GM12873 (cell line): ENCODE measurements at regions not wholly inside any gene's neighbourhood (a gene's known extent, or its start where the extent isn't known, plus 50 kb on each side); places are given as distances from the start of the nearest gene placed in this dataset.

Source experiments
- TF ChIP-seq, protein P1 (sequence below): IDR thresholded peaks from 2 replicates; pipeline ENCODE4 v1.5.1; 2012; ENCODE audit warnings: low read depth, mild to moderate bottlenecking, moderate library complexity, low read length, control low read depth; ENCODE audit not compliant: insufficient read depth; ENCODE audit errors: missing control alignments

DNA sequence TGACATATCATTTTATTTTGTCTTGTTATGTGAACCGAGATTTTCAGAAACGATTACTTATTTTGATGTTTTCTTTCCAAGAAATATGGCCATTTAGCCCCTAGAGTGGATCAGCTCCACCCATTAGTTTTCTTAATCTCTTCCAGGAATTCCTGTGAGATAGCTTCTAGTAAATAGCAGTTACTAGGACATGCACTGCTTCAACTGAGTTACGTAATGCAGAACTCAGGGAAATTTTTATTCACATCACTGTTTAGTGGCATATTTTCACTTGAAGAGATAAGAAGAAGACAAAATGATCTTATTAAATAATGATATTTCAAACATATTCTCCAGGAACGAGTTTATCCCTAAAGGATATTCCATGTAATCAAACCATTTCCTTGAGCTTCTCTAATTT, 573.5 kb upstream of the CNTNAP5 start:
- TF ChIP-seq, protein P1, sequence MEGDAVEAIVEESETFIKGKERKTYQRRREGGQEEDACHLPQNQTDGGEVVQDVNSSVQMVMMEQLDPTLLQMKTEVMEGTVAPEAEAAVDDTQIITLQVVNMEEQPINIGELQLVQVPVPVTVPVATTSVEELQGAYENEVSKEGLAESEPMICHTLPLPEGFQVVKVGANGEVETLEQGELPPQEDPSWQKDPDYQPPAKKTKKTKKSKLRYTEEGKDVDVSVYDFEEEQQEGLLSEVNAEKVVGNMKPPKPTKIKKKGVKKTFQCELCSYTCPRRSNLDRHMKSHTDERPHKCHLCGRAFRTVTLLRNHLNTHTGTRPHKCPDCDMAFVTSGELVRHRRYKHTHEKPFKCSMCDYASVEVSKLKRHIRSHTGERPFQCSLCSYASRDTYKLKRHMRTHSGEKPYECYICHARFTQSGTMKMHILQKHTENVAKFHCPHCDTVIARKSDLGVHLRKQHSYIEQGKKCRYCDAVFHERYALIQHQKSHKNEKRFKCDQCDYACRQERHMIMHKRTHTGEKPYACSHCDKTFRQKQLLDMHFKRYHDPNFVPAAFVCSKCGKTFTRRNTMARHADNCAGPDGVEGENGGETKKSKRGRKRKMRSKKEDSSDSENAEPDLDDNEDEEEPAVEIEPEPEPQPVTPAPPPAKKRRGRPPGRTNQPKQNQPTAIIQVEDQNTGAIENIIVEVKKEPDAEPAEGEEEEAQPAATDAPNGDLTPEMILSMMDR = no peak

DNA sequence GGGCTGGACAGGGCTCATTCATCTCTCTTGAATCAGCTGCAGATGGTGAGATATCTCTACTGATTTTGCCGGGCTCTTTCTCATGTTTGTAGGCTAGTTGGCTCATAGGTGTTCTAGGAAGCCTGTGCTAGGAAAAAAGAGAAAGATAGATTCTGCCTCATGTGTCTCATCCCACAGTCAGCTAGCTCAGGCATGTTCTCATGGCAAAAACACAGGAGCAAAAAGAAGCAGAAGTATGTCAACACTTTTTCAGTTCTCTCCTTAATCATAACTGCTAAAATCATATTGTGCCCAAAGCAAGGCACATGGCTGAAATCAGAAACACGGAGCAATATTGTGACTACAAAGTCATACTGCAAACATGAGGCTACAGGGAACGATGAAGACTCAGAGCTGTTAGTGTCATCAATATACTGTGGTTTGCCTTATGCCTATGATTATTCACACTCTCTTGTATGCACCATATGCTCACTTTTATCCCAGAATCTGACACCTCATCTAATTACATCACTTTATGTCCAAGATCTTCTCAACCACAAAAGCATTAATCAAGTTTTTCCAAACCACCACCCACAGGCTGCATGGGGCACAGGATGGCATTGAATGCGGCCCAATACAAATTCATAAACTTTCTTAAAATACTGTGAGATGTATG, 571.9 kb upstream of the CNTNAP5 start:
- TF ChIP-seq, protein P1 = no peak

DNA sequence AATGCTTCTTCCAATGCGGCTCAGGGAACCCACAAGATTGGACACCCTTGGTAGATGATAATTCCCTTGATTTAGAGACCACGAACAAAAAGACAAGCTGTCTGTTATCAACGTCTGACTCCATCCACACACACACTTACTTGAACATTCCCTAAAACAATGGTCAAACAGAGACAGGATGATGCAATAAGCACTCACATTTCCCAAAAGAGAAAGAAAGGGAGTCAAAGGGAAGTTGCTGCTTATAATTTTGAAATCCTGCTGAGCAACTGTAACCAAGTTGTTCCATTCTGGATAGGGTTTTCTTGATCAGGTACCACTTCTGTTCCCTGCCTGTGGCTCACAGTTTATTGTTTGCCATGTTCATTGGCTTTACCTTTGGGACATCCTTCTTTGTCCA, 571.3 kb upstream of the CNTNAP5 start:
- TF ChIP-seq, protein P1 = no peak

DNA sequence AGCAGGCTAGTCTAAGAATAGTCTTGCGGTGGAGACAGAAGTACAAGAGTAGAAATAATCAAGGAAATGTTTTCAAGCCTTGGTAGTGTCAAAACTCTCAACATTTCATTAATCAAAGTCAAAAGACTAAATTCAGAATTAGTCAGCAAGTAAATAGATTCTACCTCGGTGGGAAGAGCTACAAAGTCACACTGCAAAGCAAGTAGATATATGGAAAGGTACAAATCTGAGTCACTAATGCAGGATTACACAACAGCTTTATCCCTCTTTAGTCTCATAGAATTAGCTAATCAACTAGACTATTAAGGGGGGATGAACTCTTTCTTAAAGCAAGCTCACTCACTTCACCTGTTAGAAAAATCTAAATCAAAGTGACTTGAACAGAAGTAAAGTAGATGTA, 568.7 kb upstream of the CNTNAP5 start:
- TF ChIP-seq, protein P1 = no peak

DNA sequence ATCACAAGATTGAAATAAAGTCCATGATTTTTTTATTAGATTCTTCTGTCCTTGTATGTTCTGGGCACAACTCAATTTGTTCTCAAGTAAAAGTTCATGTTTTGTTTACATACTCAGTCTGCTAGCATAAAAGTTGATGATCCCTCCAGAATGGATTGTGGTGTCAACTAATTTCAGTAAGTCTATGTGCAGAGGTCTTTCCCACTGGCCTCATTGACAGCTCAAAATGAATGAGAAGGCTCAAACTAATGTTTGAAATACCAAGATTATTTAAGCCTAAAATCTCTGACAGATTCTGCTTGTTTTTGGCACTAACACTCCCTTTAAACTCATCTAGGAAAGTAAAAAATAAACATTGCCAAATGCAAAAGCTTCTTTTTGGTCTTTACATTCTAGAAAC, 561.2 kb upstream of the CNTNAP5 start:
- TF ChIP-seq, protein P1 = no peak

DNA sequence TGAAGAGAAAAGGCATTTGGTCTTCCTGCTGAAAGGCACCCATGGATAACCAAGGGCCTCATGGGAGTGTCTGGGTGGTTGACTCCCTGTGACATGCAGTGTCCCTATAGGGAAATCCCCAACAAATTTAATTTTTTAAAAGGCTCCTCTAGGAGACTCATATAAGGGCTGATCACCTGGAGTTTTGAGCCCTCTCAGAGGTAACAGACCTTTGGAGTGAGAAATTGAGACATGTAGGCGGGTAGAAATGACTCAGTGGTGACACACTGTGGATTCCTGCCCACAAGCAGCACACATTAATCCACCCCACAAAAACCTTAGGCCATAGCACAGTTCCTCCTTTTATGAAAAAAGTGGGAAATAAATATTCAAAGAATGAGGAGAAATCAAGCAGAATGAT, 557.0 kb upstream of the CNTNAP5 start:
- TF ChIP-seq, protein P1 = no peak

DNA sequence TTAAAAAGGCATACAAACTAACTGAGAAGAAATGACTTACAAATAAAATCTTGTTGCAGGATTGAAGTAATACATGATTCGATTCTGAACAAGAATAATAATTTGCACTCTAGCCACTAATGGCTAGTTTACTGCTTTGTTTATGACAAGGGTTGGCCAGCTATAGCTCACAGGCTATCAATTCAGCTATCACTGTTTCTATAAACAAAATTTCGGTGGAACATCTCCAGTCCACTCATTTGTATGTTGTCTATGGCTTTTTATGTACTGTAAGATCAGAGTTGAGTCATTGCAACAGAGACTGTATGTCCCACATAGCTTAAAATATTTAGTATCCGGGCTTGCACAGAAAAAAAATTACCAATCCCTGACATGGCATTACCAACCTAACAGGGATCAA, 543.7 kb upstream of the CNTNAP5 start:
- TF ChIP-seq, protein P1 = no peak
